Neural cell (in vitro differentiated cells): ENCODE measurements at regions not wholly inside any gene's neighbourhood (a gene's known extent, or its start where the extent isn't known, plus 50 kb on each side); places are given as distances from the start of the nearest gene placed in this dataset.

Experiments used
- H2AFZ ChIP-seq: fragments of 200-600, 300-800 bp; sonication (generic), shearing (Covaris generic); 2 replicates; pipeline ENCODE4 v1.6.0; 2014; ENCODE audit warnings: low read depth, mild to moderate bottlenecking, antibody characterized with exemption, low read length, moderate library complexity
- H3F3A ChIP-seq: fragments of 200-600 bp; shearing (Covaris generic); 2 replicates; pipeline ENCODE4 v1.6.1; 2016; ENCODE audit warnings: mild to moderate bottlenecking, moderate library complexity, mixed read lengths, antibody characterized with exemption, low read length; ENCODE audit not compliant: insufficient read depth, poor library complexity, severe bottlenecking
- H3K27ac ChIP-seq: fragments of 200-600, 300-800 bp; sonication (generic), shearing (Covaris generic); 2 replicates; pipeline ENCODE4 v1.5.1; 2014; ENCODE audit warnings: mild to moderate bottlenecking, low read length, moderate library complexity
- H3K27me3 ChIP-seq: fragments of 300-800, 200-600 bp; sonication (generic), shearing (Covaris generic); 2 replicates; pipeline ENCODE4 v1.6.0; 2014; ENCODE audit warnings: mild to moderate bottlenecking, low read depth, low read length, moderate library complexity; ENCODE audit not compliant: insufficient read depth
- H3K36me3 ChIP-seq: fragments of 300-800, 200-600 bp; sonication (generic), shearing (Covaris generic); 2 replicates; pipeline ENCODE4 v1.5.1; 2014; ENCODE audit warnings: mild to moderate bottlenecking, antibody characterized with exemption, low read length, moderate library complexity; ENCODE audit not compliant: insufficient read depth
- H3K4me2 ChIP-seq: fragments of 300-800, 200-600 bp; sonication (generic), shearing (Covaris generic); 2 replicates; pipeline ENCODE4 v1.6.0; 2014; ENCODE audit warnings: mild to moderate bottlenecking, low read length
- H3K4me3 ChIP-seq: fragments of 300-800, 200-600 bp; sonication (generic), shearing (Covaris generic); 2 replicates; pipeline ENCODE4 v1.5.1; 2014; ENCODE audit warnings: mild to moderate bottlenecking, low read length, moderate library complexity
- H3K79me2 ChIP-seq: fragments of 200-600 bp; shearing (Covaris generic); replicated peaks from 2 replicates; pipeline ENCODE4 v1.6.0; 2014; ENCODE audit warnings: mild to moderate bottlenecking, low read length, moderate library complexity; ENCODE audit not compliant: insufficient read depth
- H3K9ac ChIP-seq: fragments of 300-800, 200-600 bp; sonication (generic), shearing (Covaris generic); 2 replicates; pipeline ENCODE4 v1.6.1; 2016; ENCODE audit warnings: mild to moderate bottlenecking, low read length, mixed read lengths
- H3K9me2 ChIP-seq: fragments of 200-600 bp; shearing (Covaris generic); 2 replicates; pipeline ENCODE4 v1.6.1; 2016; ENCODE audit warnings: mild to moderate bottlenecking, low read length, mixed read lengths; ENCODE audit not compliant: insufficient read depth
- H3K9me3 ChIP-seq: fragments of 200-600, 300-800 bp; sonication (generic), shearing (Covaris generic); 2 replicates; pipeline ENCODE4 v1.6.1; 2016; ENCODE audit warnings: mild to moderate bottlenecking, mixed run types, low read length, moderate library complexity, mixed read lengths
- H4K20me1 ChIP-seq: fragments of 200-600 bp; shearing (Covaris generic); 2 replicates; pipeline ENCODE4 v1.6.1; 2016; ENCODE audit warnings: mild to moderate bottlenecking, mixed run types; ENCODE audit not compliant: insufficient read depth
- EP300 ChIP-seq: fragments of 450-650 bp; conservative IDR thresholded peaks from 2 replicates; pipeline ENCODE4 v1.6.1; 2014; ENCODE audit warnings: antibody characterized with exemption, mild to moderate bottlenecking, moderate library complexity; ENCODE audit not compliant: poor library complexity, severe bottlenecking
- EZH2 ChIP-seq: fragments of 200-600, 300-800 bp; shearing (Covaris generic), sonication (generic); IDR thresholded peaks from 2 replicates; pipeline ENCODE4 v1.6.1; 2014; ENCODE audit warnings: antibody characterized with exemption, low read length, borderline replicate concordance, mild to moderate bottlenecking; ENCODE audit not compliant: insufficient read depth, poor library complexity, severe bottlenecking
- MXI1 ChIP-seq: fragments of 450-650 bp; conservative IDR thresholded peaks from 2 replicates; pipeline ENCODE4 v1.6.1; 2014; ENCODE audit warnings: antibody characterized with exemption, mild to moderate bottlenecking; ENCODE audit not compliant: poor library complexity, severe bottlenecking
- POLR2AphosphoS5 ChIP-seq: IDR thresholded peaks from 2 replicates; pipeline ENCODE4 v1.6.1; 2012
- RAD21 ChIP-seq: fragments of 450-650 bp; conservative IDR thresholded peaks from 2 replicates; pipeline ENCODE4 v1.6.1; 2014; ENCODE audit warnings: antibody characterized with exemption, mild to moderate bottlenecking, moderate library complexity
- REST ChIP-seq: IDR thresholded peaks from 2 replicates; pipeline ENCODE4 v1.6.1; 2012; ENCODE audit warnings: borderline replicate concordance
- SMC3 ChIP-seq: fragments of 450-650 bp; conservative IDR thresholded peaks from 2 replicates; pipeline ENCODE4 v1.6.1; 2014; ENCODE audit warnings: antibody characterized with exemption, mild to moderate bottlenecking, moderate library complexity; ENCODE audit not compliant: poor library complexity
- TAF1 ChIP-seq: IDR thresholded peaks from 2 replicates; pipeline ENCODE4 v1.6.1; 2012; ENCODE audit warnings: low read depth
- TF ChIP-seq, protein P1 (sequence below): fragments of 450-650 bp; IDR thresholded peaks from 2 replicates; pipeline ENCODE4 v1.5.1; 2014; ENCODE audit warnings: antibody characterized with exemption, mild to moderate bottlenecking, moderate library complexity; ENCODE audit not compliant: poor library complexity, severe bottlenecking

DNA sequence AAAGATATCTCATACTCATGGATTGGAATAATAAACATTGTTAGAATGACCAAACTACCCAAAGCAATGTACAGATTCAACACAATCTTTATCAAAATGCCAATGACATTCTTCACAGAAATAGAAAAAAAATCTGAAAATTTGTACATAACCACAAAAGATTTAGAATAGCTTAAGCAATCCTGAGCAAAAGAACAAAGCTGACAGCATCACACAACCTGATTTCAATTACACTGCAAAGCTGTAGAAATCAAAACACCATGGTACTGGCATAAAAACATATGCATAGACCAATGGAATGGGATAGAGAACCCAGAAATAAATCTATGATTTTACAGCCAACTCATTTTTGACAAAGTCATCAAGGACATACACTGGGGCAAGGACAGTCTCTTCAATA, 130.0 kb upstream of the TMEM72 start:
- Histone ChIP-seq H3F3A (no peaks in the 10 kb centered on the region), H3K9ac (no peak overlapping the region), H3K27ac (no peak overlapping the region), H3K9me2 (no peaks in the 10 kb centered on the region), H3K36me3 (no peaks in the 10 kb centered on the region), H3K4me3 (no peak overlapping the region), H3K4me2 (no peak overlapping the region), H3K27me3 (no peaks in the 10 kb centered on the region), H4K20me1 (no peaks in the 10 kb centered on the region), H3K9me3 (no peaks in the 10 kb centered on the region), H2AFZ (no peak overlapping the region), H3K79me2 (no peaks in the 10 kb centered on the region)
- TF ChIP-seq EP300 (no peak), TAF1 (no peak), EZH2 (no peak), REST (no peak), SMC3 (no peak), MXI1 (no peak), RAD21 (no peak), POLR2AphosphoS5 (no peak)
- TF ChIP-seq, protein P1, sequence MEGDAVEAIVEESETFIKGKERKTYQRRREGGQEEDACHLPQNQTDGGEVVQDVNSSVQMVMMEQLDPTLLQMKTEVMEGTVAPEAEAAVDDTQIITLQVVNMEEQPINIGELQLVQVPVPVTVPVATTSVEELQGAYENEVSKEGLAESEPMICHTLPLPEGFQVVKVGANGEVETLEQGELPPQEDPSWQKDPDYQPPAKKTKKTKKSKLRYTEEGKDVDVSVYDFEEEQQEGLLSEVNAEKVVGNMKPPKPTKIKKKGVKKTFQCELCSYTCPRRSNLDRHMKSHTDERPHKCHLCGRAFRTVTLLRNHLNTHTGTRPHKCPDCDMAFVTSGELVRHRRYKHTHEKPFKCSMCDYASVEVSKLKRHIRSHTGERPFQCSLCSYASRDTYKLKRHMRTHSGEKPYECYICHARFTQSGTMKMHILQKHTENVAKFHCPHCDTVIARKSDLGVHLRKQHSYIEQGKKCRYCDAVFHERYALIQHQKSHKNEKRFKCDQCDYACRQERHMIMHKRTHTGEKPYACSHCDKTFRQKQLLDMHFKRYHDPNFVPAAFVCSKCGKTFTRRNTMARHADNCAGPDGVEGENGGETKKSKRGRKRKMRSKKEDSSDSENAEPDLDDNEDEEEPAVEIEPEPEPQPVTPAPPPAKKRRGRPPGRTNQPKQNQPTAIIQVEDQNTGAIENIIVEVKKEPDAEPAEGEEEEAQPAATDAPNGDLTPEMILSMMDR: no peak

DNA sequence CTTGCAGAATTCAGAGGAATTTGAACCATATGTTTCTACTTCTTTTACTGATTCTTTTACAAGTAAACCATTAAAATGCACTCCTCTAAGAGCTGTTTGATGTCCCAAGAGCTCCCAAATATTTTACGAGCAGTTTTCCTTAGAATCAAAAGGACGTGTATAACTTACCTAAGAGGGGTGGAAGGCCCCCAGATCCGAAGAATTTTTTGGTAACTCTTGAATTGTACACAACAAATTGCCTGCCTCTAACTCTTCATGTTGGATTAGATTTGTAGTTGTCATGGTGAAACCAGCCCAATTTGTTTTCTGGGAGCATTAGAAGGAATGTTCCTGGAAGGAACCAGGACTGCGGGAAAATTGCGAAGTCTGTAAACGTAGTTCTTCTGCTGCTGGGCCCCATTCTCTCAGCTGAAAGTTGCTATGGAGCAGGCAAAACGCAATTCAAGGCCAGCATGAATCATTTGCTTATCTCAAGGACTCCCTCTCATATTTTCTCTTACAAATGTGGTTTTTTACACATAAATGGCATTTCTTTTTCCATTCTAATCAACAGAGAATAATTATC, 124.8 kb upstream of the TMEM72 start:
- Histone ChIP-seq H3K9me3 (no peaks in the 10 kb centered on the region), H3K79me2 (no peaks in the 10 kb centered on the region), H4K20me1 (no peaks in the 10 kb centered on the region), H3K9me2 (no peaks in the 10 kb centered on the region), H3F3A (no peaks in the 10 kb centered on the region), H3K4me2 (no peak overlapping the region), H3K27ac (no peak overlapping the region), H3K36me3 (no peaks in the 10 kb centered on the region), H3K9ac (no peak overlapping the region), H3K4me3 (no peak overlapping the region), H2AFZ (no peak overlapping the region), H3K27me3 (no peaks in the 10 kb centered on the region)
- TF ChIP-seq RAD21 (no peak), EP300 (no peak), EZH2 (no peak), POLR2AphosphoS5 (no peak), TAF1 (no peak), REST (no peak), MXI1 (no peak), SMC3 (no peak)
- TF ChIP-seq, protein P1: no peak
